Hepatocyte (in vitro differentiated cells): ENCODE measurements at regions not wholly inside any gene's neighbourhood (a gene's known extent, or its start where the extent isn't known, plus 50 kb on each side); places are given as distances from the start of the nearest gene placed in this dataset.

Experiments used
- DNase-seq: peaks from one replicate; pipeline ENCODE4 v3.0.0-alpha.2; 2016; ENCODE audit warnings: low spot score
- H2AFZ ChIP-seq: fragments of 200-600 bp; sonication (generic); 2 replicates; pipeline ENCODE4 v1.6.0; 2016; ENCODE audit warnings: antibody characterized with exemption, mild to moderate bottlenecking
- H3K27ac ChIP-seq: fragments of 200-600 bp; sonication (generic); 2 replicates; pipeline ENCODE4 v1.5.1; 2016; ENCODE audit warnings: mild to moderate bottlenecking
- H3K27me3 ChIP-seq: fragments of 200-600 bp; sonication (generic); 2 replicates; pipeline ENCODE4 v1.6.1; 2016
- H3K36me3 ChIP-seq: fragments of 200-600 bp; sonication (generic); replicated peaks from 2 replicates; pipeline ENCODE4 v1.5.1; 2016; ENCODE audit warnings: low read depth; ENCODE audit not compliant: insufficient read depth
- H3K4me1 ChIP-seq: fragments of 200-600 bp; sonication (generic); 2 replicates; pipeline ENCODE4 v1.5.1; 2016; ENCODE audit warnings: mild to moderate bottlenecking, moderate library complexity; ENCODE audit not compliant: insufficient read depth
- H3K4me2 ChIP-seq: fragments of 200-600 bp; sonication (generic); 2 replicates; pipeline ENCODE4 v1.6.0; 2016
- H3K4me3 ChIP-seq: fragments of 200-600 bp; sonication (generic); 2 replicates; pipeline ENCODE4 v1.5.1; 2016; ENCODE audit warnings: mild to moderate bottlenecking
- H3K79me2 ChIP-seq: fragments of 200-600 bp; sonication (generic); 2 replicates; pipeline ENCODE4 v1.6.0; 2017; ENCODE audit warnings: mild to moderate bottlenecking
- H3K9me2 ChIP-seq: fragments of 200-600 bp; sonication (generic); replicated peaks from 2 replicates; pipeline ENCODE4 v1.6.0; 2017; ENCODE audit warnings: mild to moderate bottlenecking; ENCODE audit not compliant: insufficient read depth
- H3K9me3 ChIP-seq: fragments of 200-600 bp; sonication (generic); 2 replicates; pipeline ENCODE4 v1.5.1; 2016; ENCODE audit warnings: low read depth, mild to moderate bottlenecking
- H4K20me1 ChIP-seq: fragments of 200-600 bp; sonication (generic); 2 replicates; pipeline ENCODE4 v1.6.0; 2016; ENCODE audit warnings: mild to moderate bottlenecking; ENCODE audit not compliant: insufficient read depth, poor library complexity, severe bottlenecking
- EZH2 ChIP-seq: fragments of 200-600 bp; sonication (generic); IDR thresholded peaks from 2 replicates; pipeline ENCODE4 v1.6.1; 2016; ENCODE audit warnings: antibody characterized with exemption, mild to moderate bottlenecking, borderline replicate concordance
- EZH2phosphoT487 ChIP-seq: fragments of 200-600 bp; sonication (generic); IDR thresholded peaks from one replicate; pipeline ENCODE4 v1.6.1; 2018; ENCODE audit warnings: antibody characterized with exemption, mild to moderate bottlenecking, low read depth, moderate library complexity; ENCODE audit not compliant: unreplicated experiment, severe bottlenecking
- WGBS: methylation state at CpG from one replicate; pipeline ENCODE4 v1.1.6; 2016; ENCODE audit warnings: low lambda C conversion rate; ENCODE audit errors: missing lambda C conversion rate; 5-methylcytosine and 5-hydroxymethylcytosine counted together
- TF ChIP-seq, protein P1 (sequence below): fragments of 200-600 bp; sonication (generic); IDR thresholded peaks from 2 replicates; pipeline ENCODE4 v1.5.1; 2016; ENCODE audit warnings: antibody characterized with exemption, mild to moderate bottlenecking; ENCODE audit not compliant: poor library complexity

- TF ChIP-seq EZH2phosphoT487, result no peak
- no peak for TF ChIP-seq EZH2
- TF ChIP-seq, protein P1, sequence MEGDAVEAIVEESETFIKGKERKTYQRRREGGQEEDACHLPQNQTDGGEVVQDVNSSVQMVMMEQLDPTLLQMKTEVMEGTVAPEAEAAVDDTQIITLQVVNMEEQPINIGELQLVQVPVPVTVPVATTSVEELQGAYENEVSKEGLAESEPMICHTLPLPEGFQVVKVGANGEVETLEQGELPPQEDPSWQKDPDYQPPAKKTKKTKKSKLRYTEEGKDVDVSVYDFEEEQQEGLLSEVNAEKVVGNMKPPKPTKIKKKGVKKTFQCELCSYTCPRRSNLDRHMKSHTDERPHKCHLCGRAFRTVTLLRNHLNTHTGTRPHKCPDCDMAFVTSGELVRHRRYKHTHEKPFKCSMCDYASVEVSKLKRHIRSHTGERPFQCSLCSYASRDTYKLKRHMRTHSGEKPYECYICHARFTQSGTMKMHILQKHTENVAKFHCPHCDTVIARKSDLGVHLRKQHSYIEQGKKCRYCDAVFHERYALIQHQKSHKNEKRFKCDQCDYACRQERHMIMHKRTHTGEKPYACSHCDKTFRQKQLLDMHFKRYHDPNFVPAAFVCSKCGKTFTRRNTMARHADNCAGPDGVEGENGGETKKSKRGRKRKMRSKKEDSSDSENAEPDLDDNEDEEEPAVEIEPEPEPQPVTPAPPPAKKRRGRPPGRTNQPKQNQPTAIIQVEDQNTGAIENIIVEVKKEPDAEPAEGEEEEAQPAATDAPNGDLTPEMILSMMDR, result no peak
- Histone ChIP-seq H3K4me1 (peaks cover 4% of the 10 kb centered on the region), H3K36me3 (no peaks in the 10 kb centered on the region), H3K27ac (no peak overlapping the region), H3K27me3 (no peaks in the 10 kb centered on the region), H3K9me3 (no peaks in the 10 kb centered on the region), H3K4me2 (no peak overlapping the region), H2AFZ (no peak overlapping the region), H4K20me1 (no peaks in the 10 kb centered on the region), H3K79me2 (no peaks in the 10 kb centered on the region), H3K9me2 (no peaks in the 10 kb centered on the region), H3K4me3 (no peak overlapping the region)
- DNase-seq, result no peak
- WGBS, result 73% methylated on average over 9 of the region's 9 CpGs
Observed at GRCh38 chr6:156647140-156647784, 129.9 kb upstream of the ARID1B start.

- no peak overlapping the region for H2AFZ ChIP-seq
- no peaks in the 10 kb centered on the region for H3K9me2 ChIP-seq
- 91% methylated on average over 6 of the region's 6 CpGs for WGBS
- no peak overlapping the region for H3K27ac ChIP-seq
- no peak for TF ChIP-seq EZH2phosphoT487
- TF ChIP-seq, protein P1, result no peak
- TF ChIP-seq EZH2, result no peak
- no peaks in the 10 kb centered on the region for H4K20me1 ChIP-seq
- no peak overlapping the region for H3K4me3 ChIP-seq
- no peaks in the 10 kb centered on the region for H3K27me3 ChIP-seq
- H3K4me1 ChIP-seq, result peaks cover 4% of the 10 kb centered on the region
- no peak for DNase-seq
- H3K36me3 ChIP-seq, result no peaks in the 10 kb centered on the region
- no peaks in the 10 kb centered on the region for H3K79me2 ChIP-seq
- H3K9me3 ChIP-seq, result no peaks in the 10 kb centered on the region
- no peak overlapping the region for H3K4me2 ChIP-seq
Observed at GRCh38 chr6:156646496-156646895, 130.7 kb upstream of the ARID1B start.

DNA sequence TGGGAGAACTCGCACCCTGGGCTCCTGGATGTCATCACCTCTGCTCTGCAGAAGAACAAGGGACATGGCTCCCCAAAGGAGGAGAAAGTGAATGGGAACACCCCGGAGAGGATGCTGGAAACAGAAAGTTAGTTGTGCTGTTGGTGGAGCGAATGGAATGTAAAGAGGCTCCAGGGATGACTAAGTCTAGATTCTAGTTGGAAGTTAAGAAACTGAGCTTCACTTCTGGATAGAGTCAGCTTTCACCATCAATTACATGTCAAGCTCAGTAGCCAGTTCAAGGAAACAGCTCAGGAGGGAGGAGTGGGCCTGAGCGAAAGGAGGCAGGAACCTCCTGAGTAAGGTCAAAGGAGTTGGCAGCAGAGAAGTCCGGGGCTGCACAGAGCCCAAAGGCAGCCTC, 132.1 kb upstream of the ARID1B start:
- TF ChIP-seq EZH2phosphoT487 (no peak), EZH2 (no peak)
- TF ChIP-seq, protein P1, result no peak

More for the DNA sequence above, 132.1 kb upstream of the ARID1B start:
- 85% methylated on average over 5 of the region's 5 CpGs for WGBS
- H3K79me2 ChIP-seq, result no peaks in the 10 kb centered on the region
- H3K27ac ChIP-seq, result no peak overlapping the region
- no peak for DNase-seq
- no peaks in the 10 kb centered on the region for H3K9me3 ChIP-seq
- H3K4me2 ChIP-seq, result no peak overlapping the region
- H3K27me3 ChIP-seq, result no peaks in the 10 kb centered on the region
- H3K9me2 ChIP-seq, result no peaks in the 10 kb centered on the region
- no peak overlapping the region for H3K4me3 ChIP-seq
- H4K20me1 ChIP-seq, result no peaks in the 10 kb centered on the region
- H3K36me3 ChIP-seq, result no peaks in the 10 kb centered on the region
- H3K4me1 ChIP-seq, result peaks cover 4% of the 10 kb centered on the region
- H2AFZ ChIP-seq, result no peak overlapping the region
